GM12865 (cell line): ENCODE measurements at regions not wholly inside any gene's neighbourhood (a gene's known extent, or its start where the extent isn't known, plus 50 kb on each side); places are given as distances from the start of the nearest gene placed in this dataset.

Source experiments
- DNase-seq: peaks from one replicate; pipeline ENCODE4 v3.0.0; 2010; ENCODE audit warnings: low read depth
- H3K4me3 ChIP-seq: 2 replicates; pipeline ENCODE4 v1.5.1; 2011; ENCODE audit warnings: mild to moderate bottlenecking, low read depth, low read length, control low read depth
- CTCF ChIP-seq: IDR thresholded peaks from 2 replicates; pipeline ENCODE4 v1.5.1; 2011; ENCODE audit warnings: low read length, control low read depth, low read depth, inconsistent platforms; ENCODE audit not compliant: insufficient read depth; ENCODE audit errors: missing control alignments

GRCh38 chr4:15144967-15145295, 142.7 kb downstream of the CPEB2 start:
- no peak for DNase-seq
- H3K4me3 ChIP-seq = no peak overlapping the region
- no peak for TF ChIP-seq CTCF

GRCh38 chr4:15145709-15146108, 143.4 kb downstream of the CPEB2 start:
- no peak for TF ChIP-seq CTCF
- no peak for DNase-seq
- H3K4me3 ChIP-seq = no peak overlapping the region

GRCh38 chr4:15147714-15148113, 145.4 kb downstream of the CPEB2 start:
- DNase-seq = no peak
- H3K4me3 ChIP-seq = no peak overlapping the region
- TF ChIP-seq CTCF = no peak

GRCh38 chr4:15148199-15148598, 145.9 kb downstream of the CPEB2 start:
- no peak for DNase-seq
- no peak overlapping the region for H3K4me3 ChIP-seq

GRCh38 chr4:15148691-15149090, 146.4 kb downstream of the CPEB2 start:
- no peak for TF ChIP-seq CTCF
- no peak overlapping the region for H3K4me3 ChIP-seq
- DNase-seq = no peak

More at GRCh38 chr4:15148199-15148598, 145.9 kb downstream of the CPEB2 start:
- no peak for TF ChIP-seq CTCF

- DNase-seq = peak; percentile 78
- no peak for TF ChIP-seq CTCF
- H3K4me3 ChIP-seq = no peak overlapping the region
Measured at GRCh38 chr4:15149234-15149838, 147.1 kb downstream of the CPEB2 start.
